KBM-7 (cell line): ENCODE measurements at regions not wholly inside any gene's neighbourhood (a gene's known extent, or its start where the extent isn't known, plus 50 kb on each side); places are given as distances from the start of the nearest gene placed in this dataset.
A peak's percentile ranks its signal among the peaks of the same experiment; 100 is the strongest.

Source experiments
- DNase-seq: peaks from one replicate; pipeline ENCODE4 v3.0.0-alpha.2; 2015
- in situ Hi-C: fragments of 300-500 bp; cut with MboI; formaldehyde crosslinking; loops from 2 replicates; pipeline ENCODE4 v1.14.3; 2020; ENCODE audit warnings: low sequenced_read_pairs, low pct_unique_long_range_greater_than_20kb, mixed read lengths

DNA sequence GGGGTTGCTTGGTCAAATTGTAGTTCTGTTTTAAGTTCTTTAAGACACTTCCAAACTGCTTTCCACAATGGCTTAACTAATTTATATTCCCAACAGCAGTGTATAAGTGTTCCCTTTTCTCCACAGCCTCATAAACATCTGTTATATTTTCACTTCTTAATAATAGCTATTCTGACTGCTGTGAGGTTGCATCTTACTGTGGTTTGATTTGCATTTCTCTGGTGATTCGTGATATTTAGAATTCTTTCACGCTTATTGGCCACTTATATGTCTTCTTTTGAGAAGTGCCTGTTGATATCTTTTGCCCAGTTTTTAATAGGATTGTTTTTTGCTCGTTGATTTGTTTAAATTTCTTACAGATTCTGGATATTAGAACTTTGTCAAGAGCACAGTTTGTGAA lies 278.6 kb upstream of the ITM2A start:
- no peak for DNase-seq
- in situ Hi-C loops = no loop called here

DNA sequence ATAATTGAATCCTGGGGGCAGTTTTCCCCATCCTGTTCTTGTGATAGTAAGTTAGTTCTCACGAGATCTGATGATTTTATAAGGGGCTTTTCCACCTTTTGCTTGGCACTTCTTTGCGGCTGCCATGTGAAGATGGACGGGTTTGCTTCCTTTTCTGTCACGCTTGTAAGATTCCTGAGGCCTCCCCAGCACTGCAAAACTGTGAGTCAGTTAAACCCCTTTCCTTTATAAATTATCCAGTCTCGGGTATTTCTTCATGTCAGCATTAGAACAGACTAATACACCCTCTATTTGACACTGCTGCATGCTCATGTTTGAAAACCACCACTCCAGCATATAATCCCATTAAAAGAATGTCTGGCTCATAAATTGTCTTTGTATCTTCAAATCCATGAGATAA lies 264.4 kb upstream of the ITM2A start:
- in situ Hi-C loops = no loop called here

DNA sequence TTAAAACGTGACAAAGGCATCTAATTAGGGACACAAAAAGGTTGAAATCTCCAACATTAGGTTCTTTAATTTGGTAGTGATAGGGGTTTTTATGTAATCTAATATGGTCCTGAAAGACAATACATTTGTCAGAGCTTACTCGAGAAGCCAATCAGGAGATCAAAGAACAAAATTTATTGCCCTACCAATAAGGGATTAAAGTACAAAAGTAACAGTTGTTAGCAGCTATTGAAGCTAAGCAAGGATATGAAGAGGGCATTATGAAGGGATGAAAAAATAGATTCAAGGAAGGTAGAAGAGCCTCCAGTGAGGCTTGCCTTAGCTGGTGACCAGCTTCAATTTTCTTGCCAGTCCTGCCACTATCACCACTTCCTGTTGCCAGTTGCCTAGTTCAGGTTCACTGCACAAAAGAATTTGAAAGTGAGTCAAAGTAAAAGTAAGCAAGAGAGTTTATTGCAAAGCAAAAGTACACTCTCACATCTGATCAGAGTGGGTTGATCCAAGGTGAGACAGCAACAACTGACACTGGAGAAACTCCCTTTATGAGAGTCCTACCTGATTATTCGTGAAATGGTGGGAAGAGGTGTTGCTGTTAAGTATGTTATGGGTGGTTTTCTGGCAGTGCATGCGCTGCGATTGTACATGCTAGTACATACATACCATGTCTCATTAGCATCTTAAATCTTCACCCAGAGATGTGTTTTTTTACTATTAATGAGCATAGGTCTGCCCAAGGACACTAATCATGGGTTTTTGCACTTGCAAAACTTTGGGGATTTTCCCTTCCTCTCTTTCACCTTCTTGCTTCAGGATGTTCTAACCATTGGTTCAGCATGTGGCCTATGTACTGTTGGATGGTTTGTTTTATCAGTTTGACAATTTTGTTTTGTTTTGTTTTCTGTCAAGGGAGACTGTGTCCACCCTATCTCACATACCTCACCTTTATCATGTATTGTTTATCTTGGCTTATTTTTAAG lies 263.2 kb upstream of the ITM2A start:
- in situ Hi-C loops = no loop called here
- peak; percentile 20 for DNase-seq

More for the DNA sequence above, 264.4 kb upstream of the ITM2A start:
- DNase-seq = peak; percentile 8

DNA sequence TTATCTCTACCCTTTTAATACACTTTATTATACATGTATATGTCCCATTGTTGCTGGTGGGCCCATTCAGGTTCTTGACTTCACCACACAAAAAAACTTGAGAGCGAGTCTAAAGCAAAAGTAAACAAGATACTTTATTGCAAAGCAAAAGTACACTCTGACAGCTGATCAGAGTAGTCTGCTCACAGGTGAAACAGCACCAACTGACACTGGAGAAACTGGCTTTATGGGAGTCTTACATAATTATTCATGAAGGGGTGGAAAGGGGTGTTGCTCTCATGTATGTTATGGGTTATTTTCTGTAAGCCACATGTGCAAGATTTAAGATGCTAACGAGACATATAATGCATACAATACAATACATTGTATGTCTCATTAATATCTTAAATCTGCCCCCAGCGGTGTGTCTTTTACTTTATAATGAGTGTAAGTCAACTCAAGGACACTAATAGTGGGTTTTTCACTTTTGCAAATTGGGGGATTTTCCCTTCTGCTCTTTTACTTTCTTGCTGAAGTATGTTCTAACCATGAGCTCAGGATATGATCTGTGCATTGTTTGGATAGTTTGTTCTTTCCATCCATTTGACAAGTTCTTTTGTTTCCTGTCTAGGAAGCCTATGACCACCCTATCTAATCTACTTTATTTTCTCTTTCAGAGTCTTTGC lies 256.1 kb upstream of the ITM2A start:
- no peak for DNase-seq
- in situ Hi-C loops = no loop called here

DNA sequence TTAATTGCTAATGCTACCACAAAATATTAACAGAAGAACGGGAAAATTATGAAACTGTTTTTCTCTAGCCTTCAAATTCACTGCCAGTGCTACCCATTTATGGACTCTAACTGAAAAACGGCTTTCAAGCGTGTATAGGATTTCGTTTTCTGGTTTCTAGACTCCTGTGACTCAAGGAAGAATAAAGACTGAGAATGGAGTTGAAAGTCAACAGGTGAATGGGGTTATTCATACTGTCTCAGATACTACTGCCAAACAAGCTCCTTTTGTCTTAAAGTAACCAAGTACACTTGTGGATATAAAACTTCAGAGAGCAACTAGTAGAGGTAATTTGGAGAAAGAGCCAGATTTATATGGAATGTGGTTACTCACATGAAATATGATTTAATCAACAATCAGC lies 251.1 kb upstream of the ITM2A start:
- in situ Hi-C loops = no loop called here
- DNase-seq = no peak

GRCh38 chrX:79604364-79604763 lies 237.2 kb upstream of the ITM2A start:
- DNase-seq = no peak
- in situ Hi-C loops = no loop called here

- no peak for DNase-seq
- in situ Hi-C loops = no loop called here
Measured at GRCh38 chrX:79601341-79602131, 234.4 kb upstream of the ITM2A start.

- DNase-seq = peak; percentile 8
- in situ Hi-C loops = no loop called here
Measured at GRCh38 chrX:79592259-79592658, 225.1 kb upstream of the ITM2A start.

GRCh38 chrX:79588233-79588632 lies 221.1 kb upstream of the ITM2A start:
- in situ Hi-C loops = no loop called here
- DNase-seq = no peak

DNA sequence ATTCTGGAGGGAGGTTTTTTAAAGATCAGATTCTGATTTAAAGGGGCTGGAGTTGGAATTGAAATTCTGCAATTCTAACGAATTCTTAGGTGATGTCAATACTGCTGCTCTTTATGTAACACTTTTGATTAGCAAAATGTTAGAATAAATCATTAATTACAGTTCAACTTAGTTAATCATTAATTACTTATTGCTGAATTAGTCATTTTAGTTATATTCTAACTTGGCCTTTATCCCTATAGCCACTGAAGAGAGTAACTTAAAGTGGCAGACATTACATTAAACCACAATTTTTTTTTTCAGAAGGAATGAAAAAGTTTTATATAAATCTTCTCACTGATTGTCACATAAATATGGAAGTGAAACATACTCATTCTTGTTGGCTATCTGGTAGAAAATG lies 206.6 kb upstream of the ITM2A start:
- no peak for DNase-seq
- in situ Hi-C loops = no loop called here

GRCh38 chrX:79572566-79572965 lies 205.4 kb upstream of the ITM2A start:
- no peak for DNase-seq
- in situ Hi-C loops = no loop called here

GRCh38 chrX:79570524-79571240 lies 203.5 kb upstream of the ITM2A start:
- in situ Hi-C loops = no loop called here
- DNase-seq = no peak

- DNase-seq = no peak
- in situ Hi-C loops = no loop called here
Measured at GRCh38 chrX:79568309-79568708, 201.2 kb upstream of the ITM2A start.

- DNase-seq = no peak
- in situ Hi-C loops = no loop called here
Measured at GRCh38 chrX:79564362-79564761, 197.2 kb upstream of the ITM2A start.

DNA sequence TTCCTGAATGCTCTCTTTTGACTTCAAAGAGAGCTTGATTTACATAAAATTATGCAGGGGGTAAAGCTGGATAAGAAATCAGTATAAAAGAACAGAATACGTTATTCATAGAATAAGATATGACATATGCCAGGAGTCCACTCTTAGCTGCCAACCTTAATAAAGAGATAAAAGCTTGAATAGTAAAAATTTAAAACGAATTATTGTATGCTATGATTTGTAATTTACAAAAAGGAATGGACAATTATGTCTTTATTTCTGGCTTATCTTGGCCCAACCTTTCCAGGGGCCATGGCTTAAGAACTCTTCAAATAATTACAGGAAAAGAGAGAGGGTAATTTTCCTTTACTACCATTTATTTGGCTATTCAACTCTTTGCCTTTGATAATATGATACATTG lies 192.2 kb upstream of the ITM2A start:
- DNase-seq = no peak
- in situ Hi-C loops = no loop called here

DNA sequence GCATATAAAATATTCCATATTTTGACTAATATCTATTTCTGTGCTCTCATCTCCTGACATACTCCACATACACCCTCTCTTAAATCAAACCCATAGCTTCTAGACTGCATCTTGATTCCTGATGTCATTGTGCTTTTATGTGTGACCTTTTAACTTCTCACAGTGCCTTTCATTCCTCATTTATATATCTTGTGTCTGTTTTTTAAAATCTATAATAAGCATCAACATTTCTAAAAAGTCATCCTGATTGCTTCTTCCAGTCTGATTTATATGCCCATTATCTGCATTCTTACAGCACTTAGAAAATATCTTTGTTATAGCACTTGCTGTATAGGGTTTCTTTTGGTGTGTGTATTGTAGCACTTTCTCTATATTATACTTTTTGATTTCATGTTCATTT lies 190.1 kb upstream of the ITM2A start:
- no peak for DNase-seq
- in situ Hi-C loops = no loop called here

DNA sequence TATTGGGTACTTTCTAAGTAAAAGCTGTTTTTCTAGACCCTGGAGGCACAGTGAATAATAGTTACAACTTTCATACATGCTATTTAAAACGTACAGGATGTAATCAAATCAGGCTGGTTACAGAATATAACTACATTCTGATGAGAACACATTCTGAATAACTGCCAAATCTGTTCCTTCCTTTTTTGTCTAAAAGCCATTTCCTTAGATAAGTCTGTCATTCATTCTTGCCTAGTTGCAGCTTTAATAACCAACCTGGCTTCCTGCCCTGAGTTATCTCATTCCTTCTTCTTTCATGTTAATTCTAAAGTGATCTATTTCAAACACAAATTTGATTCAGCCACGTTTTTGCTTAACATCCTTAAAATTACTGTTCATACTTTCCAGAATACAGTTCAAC lies 189.7 kb upstream of the ITM2A start:
- peak; percentile 4 for DNase-seq
- in situ Hi-C loops = no loop called here

DNA sequence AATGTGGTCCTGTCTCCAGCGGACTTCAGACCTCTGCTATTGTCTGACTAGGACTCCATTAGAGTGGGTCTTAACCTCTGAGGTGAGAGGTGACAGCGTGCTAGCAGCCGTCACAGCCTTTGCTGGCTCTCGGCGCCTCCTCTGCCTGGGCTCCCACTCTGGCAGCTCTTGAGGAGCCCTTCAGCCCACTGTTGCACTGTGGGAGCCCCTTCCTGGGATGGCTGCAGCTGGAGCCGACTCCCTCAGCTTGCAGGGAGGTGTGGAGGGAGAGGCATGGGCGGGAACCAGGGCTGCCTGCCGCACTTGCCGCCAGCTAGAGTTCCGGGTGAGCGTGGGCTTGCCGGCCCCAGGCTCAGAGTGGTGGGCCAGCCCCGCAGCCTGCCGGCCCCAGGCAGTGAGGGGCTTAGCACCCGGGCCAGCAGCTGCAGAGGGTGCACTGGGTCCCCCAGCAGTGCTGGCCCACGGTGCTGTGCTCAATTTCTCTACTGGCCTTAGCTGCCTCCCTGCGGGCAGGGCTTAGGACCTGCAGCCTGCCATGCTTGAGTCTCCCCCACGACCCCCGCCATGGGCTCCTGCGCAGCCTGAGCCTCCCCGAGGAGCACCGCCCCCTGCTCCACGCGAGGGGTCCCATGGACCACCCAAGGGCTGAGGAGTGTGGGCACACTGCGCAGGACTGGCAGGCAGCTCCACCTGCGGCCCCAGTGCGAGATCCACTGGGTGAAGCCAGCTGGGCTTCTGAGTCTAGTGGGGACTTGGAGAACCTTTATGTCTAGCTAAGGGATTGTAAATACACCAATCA lies 163.4 kb upstream of the ITM2A start:
- DNase-seq = no peak
- in situ Hi-C loops = no loop called here
